SH-SY5Y (cell line): ENCODE measurements at regions not wholly inside any gene's neighbourhood (a gene's known extent, or its start where the extent isn't known, plus 50 kb on each side); places are given as distances from the start of the nearest gene placed in this dataset.

Source experiments
- GATA2 ChIP-seq: IDR thresholded peaks from 2 replicates; pipeline ENCODE4 v1.6.1; 2011; ENCODE audit warnings: mild to moderate bottlenecking, low read depth, low read length
- GATA3 ChIP-seq: IDR thresholded peaks from 2 replicates; pipeline ENCODE4 v1.6.1; 2011; ENCODE audit warnings: low read depth, mild to moderate bottlenecking, low read length, moderate library complexity

DNA sequence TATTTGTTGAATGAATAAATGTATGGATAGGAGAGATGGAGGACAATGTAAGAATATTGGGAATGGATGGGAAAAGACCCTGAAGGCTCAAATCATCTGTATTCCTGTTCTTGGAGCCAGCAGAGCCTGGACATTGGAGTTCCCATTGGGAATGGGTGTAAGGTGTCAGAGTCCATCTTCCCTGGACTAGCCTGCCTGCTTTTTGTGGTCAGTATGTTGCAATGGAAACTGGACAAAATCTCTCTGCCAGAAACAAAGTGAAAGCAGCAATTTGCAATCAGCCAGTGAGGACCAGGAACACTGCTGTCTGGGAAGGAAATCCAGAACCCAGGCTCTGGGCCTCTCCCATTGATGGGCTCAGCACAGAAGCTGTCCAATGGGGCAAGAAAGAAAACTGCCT lies 83.5 kb upstream of the SKOR2 start:
- no peak for TF ChIP-seq GATA3
- no peak for TF ChIP-seq GATA2

DNA sequence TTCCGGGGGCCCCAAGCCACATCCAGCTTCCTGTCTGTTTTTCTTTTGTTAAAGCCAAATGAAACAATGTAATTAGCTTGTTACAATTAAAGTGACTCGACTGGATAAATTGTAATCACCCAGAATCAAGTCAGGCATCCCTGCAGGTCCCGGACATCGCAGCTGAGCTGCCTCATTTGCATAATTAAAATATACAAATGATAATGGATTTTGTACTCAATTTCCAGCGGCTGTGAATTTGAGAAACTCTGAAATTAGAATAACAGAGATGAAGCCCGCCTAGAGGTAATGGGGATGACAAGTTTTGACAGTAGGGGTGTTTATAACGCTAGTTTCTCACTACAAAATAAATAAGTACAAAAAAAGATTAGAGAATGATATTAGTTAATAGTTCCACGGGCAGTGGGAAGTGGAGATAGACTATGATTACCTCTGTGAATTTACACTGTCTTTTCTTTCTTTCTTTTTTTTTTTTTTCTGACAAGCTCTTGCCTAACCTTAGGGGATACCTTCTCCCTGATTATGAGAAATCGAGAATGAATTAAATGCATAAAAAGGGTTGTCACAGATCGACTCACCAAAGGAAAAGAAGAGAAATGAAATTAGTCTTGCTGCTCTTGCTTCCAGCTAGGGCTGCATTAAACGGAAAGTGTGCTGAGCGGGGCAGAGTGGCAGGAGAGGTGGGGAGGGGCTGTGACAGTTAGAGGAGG lies 82.6 kb upstream of the SKOR2 start:
- TF ChIP-seq GATA2 (no peak), GATA3 (no peak)

DNA sequence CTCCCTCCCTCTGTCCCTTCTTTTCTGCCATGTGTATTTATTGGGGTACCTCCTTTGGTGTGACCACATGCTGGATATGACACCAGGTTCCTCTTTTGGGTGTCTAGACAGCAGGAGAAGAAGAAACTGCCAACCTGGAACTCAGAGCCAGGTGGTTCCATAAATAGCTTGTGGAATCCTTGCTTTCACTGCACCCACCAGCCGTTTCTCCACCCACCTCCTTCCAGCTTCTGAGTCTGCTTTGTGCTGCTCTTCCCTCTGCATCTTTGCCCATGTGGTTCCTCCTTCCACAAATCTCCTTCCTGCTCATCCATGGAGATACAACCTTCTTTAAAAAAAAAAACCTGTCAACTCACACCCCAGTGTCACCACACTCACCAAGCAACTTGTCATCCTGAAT lies 80.2 kb upstream of the SKOR2 start:
- TF ChIP-seq GATA3: no peak
- no peak for TF ChIP-seq GATA2

DNA sequence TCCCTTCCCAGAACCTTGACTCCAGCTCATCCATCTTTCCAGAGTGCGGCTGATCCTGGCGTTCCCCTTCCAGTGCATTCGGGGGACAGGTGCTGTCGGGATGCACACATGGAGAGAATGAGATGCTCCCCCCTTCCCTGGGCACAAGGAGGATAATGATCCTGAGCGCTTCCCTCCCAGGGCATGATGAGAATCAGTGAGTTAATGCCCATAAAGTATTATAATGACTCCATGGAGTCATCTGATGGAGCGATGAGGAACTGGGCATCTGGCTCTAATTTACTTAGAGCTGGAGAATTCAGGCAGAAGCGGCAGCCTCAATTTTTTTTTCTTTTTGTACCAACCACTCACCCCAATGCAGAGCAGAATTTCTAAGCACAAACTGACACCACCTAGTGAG lies 79.6 kb upstream of the SKOR2 start:
- TF ChIP-seq GATA2: peak; percentile 90
- TF ChIP-seq GATA3: no peak

- TF ChIP-seq GATA3 (no peak), GATA2 (no peak)
These were observed 71.7 kb upstream of the SKOR2 start for GRCh38 chr18:47323158-47323557.

GRCh38 chr18:47321815-47322214 lies 70.4 kb upstream of the SKOR2 start:
- TF ChIP-seq GATA3: no peak
- TF ChIP-seq GATA2: no peak

DNA sequence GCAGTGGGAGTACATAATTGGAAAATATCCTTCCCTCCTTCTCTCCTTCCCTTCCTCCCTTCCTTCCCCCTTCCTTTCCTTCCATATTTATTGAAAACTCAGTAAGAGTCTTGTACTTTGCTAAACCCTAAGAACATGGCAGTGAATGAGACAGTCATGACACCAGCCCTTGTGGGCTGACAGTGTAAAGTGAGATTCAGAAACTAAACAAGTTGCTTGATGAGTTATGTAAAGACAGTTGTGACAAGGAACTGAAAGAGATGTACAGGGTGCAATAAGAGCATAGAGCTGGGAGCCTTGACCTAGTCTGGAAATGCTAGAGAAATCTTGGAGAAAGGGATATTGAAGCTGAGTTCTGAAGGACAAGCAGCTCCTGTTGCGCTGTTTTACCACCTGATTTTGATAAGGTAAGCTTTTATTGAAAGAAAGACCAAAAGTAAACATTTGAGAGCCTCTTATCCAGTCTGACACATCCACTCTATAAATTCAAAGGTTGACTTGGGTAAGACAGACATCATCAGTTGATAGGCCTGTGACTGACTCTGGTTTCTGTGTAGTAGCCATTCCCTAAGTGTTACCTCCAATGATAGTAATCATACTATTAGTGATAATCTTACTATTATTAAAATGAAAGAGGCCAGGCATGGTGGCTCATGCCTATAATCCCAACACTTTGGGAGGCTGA lies 66.5 kb upstream of the SKOR2 start:
- no peak for TF ChIP-seq GATA2
- TF ChIP-seq GATA3: no peak

DNA sequence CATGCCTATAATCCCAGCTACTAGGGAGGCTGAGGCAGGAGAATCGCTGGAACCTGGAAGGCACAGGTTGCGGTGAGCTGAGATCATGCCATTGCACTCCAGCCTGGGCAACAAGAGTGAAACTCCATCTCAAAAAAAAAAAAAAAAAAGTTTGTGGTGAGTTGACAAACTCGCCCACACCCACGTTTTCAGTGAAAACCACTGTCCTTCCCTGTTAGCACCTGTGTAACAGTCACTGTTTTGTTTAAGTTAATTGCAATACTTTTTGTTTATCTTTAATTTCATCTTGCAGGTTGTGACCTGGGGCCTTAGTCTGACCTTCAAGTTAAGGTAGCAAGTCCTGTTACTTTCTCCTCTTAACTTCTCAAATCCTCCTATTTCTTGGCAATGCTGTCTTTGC lies 65.5 kb upstream of the SKOR2 start:
- TF ChIP-seq GATA2 (no peak), GATA3 (no peak)

GRCh38 chr18:47313901-47314300 lies 62.4 kb upstream of the SKOR2 start:
- no peak for TF ChIP-seq GATA2
- no peak for TF ChIP-seq GATA3

- no peak for TF ChIP-seq GATA3
- no peak for TF ChIP-seq GATA2
These were observed 60.1 kb upstream of the SKOR2 start for GRCh38 chr18:47311585-47311984.
